ENCODE measurements at regions not wholly inside any gene's neighbourhood (a gene's known extent, or its start where the extent isn't known, plus 50 kb on each side); places are given as distances from the start of the nearest gene placed in this dataset.

GRCh38 chr5:2511126-2511525, 240.4 kb downstream of the IRX2 start:
- Histone ChIP-seq H3K4ac (replicated peaks; ENCODE audit: insufficient read length, low read depth, low read length) (no peak overlapping the region), H4K5ac (ENCODE audit: insufficient read length, low read depth, low read length) (no peak overlapping the region), H2BK20ac (ENCODE audit: low read length) (no peak overlapping the region), H3K4me1 (replicated peaks in 1 of 4; ENCODE audit: control insufficient read depth in 3 of 4, insufficient read depth in 4 of 4, low read length in 3 of 4) (no peaks in the 10 kb centered on the region), H3K9me3 (ENCODE audit: insufficient read depth in 2 of 2, low read depth in 1 of 2, low read length in 1 of 2) (no peaks in the 10 kb centered on the region), H2BK12ac (ENCODE audit: low read depth, low read length) (no peak overlapping the region), H2AFZ (ENCODE audit: low read length) (no peak overlapping the region), H4K20me1 (replicated peaks in 1 of 2; ENCODE audit: control insufficient read depth in 1 of 2, insufficient read depth in 2 of 2, low read length in 2 of 2) (no peaks in the 10 kb centered on the region), H3K23ac (ENCODE audit: insufficient read length) (no peak overlapping the region), H3K9ac (replicated peaks in 1 of 4; ENCODE audit: extremely low read depth in 1 of 4, low read depth in 3 of 4, low read length in 3 of 4) (no peak overlapping the region), H3K14ac (ENCODE audit: insufficient read length) (no peak overlapping the region), H2BK120ac (replicated peaks; ENCODE audit: low read depth, low read length) (no peak overlapping the region), H3K79me1 (ENCODE audit: low read depth, low read length) (no peaks in the 10 kb centered on the region), H2AK5ac (ENCODE audit: low read depth, low read length) (no peak overlapping the region), H2BK5ac (ENCODE audit: low read depth, low read length) (no peak overlapping the region), H3K27me3 (replicated peaks in 1 of 4; ENCODE audit: control insufficient read depth in 3 of 4, extremely low read depth in 1 of 4, insufficient read depth in 3 of 4, low read length in 3 of 4) (no peaks in the 10 kb centered on the region), H4K8ac (ENCODE audit: extremely low read depth, insufficient read depth, low read length) (no peak overlapping the region), H3K4me3 (ENCODE audit: extremely low read depth in 1 of 4, insufficient read depth in 2 of 4, low read depth in 3 of 4, low read length in 4 of 4) (no peak overlapping the region), H2BK15ac (ENCODE audit: low read length) (no peak overlapping the region), H3K23me2 (ENCODE audit: low read depth, low read length) (no peaks in the 10 kb centered on the region), H3K36me3 (ENCODE audit: control insufficient read depth in 2 of 4, insufficient read depth in 4 of 4, low read length in 3 of 4) (no peaks in the 10 kb centered on the region), H3K56ac (replicated peaks; ENCODE audit: insufficient read length, low read depth, low read length) (no peak overlapping the region), H3K18ac (ENCODE audit: extremely low read depth, low read length) (no peak overlapping the region), H3K4me2 (ENCODE audit: insufficient read depth in 1 of 2, low read depth in 2 of 2, low read length in 2 of 2) (no peak overlapping the region), H3K27ac (ENCODE audit: low read depth, low read length) (no peak overlapping the region), H4K91ac (replicated peaks; ENCODE audit: insufficient read length, low read length) (no peak overlapping the region), H3K79me2 (ENCODE audit: control insufficient read depth in 1 of 2, insufficient read depth in 2 of 2, low read length in 2 of 2) (no peaks in the 10 kb centered on the region)
- POLR2A ChIA-PET (ENCODE audit: partially characterized antibody): no interaction called here
- CTCF ChIA-PET (ENCODE audit: partially characterized antibody): no interaction called here
- FAIRE-seq: no peak
- 95% methylated on average over 8 of the region's 8 CpGs; no CpG with 5 or more reads in 1 of the 2 experiments for WGBS, 2 experiments (ENCODE audit: extremely low coverage in 1 of 2, insufficient coverage in 1 of 2, insufficient read length in 1 of 2, insufficient replicate concordance in 2 of 2, low coverage in 1 of 2, low lambda C conversion rate in 2 of 2, missing lambda C conversion rate in 1 of 2)
- DNase-seq (ENCODE audit: low read depth in 1 of 2, low spot score in 2 of 2): no peak
- TF ChIP-seq POU5F1 (IDR thresholded peaks at IDR 0.05; ENCODE audit: low read depth, low read length) (no peak), EP300 (IDR thresholded peaks at IDR 0.05; ENCODE audit: borderline replicate concordance in 1 of 2, low read depth in 2 of 2, low read length in 2 of 2) (no peak), JUND (IDR thresholded peaks at IDR 0.05; ENCODE audit: low read length) (no peak), KDM5A (IDR thresholded peaks at IDR 0.05; ENCODE audit: low read length) (no peak)
- TF ChIP-seq, protein P1, sequence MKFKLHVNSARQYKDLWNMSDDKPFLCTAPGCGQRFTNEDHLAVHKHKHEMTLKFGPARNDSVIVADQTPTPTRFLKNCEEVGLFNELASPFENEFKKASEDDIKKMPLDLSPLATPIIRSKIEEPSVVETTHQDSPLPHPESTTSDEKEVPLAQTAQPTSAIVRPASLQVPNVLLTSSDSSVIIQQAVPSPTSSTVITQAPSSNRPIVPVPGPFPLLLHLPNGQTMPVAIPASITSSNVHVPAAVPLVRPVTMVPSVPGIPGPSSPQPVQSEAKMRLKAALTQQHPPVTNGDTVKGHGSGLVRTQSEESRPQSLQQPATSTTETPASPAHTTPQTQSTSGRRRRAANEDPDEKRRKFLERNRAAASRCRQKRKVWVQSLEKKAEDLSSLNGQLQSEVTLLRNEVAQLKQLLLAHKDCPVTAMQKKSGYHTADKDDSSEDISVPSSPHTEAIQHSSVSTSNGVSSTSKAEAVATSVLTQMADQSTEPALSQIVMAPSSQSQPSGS (IDR thresholded peaks at IDR 0.05; ENCODE audit: low read length): no peak

All from H1 (cell line).